Endodermal cell (in vitro differentiated cells): ENCODE measurements at regions not wholly inside any gene's neighbourhood (a gene's known extent, or its start where the extent isn't known, plus 50 kb on each side); places are given as distances from the start of the nearest gene placed in this dataset.

ENCODE experiments used
- DNase-seq: peaks from one replicate; pipeline ENCODE4 v3.0.0-alpha.2; 2017
- H3K27ac ChIP-seq: 2 replicates; pipeline ENCODE4 v1.5.1; 2013; ENCODE audit warnings: mild to moderate bottlenecking, low read depth, low read length, moderate library complexity
- H3K27me3 ChIP-seq: 2 replicates; pipeline ENCODE4 v1.6.1; 2013; ENCODE audit warnings: mild to moderate bottlenecking, low read length, moderate library complexity; ENCODE audit not compliant: insufficient read depth, control insufficient read depth, poor library complexity, severe bottlenecking
- H3K36me3 ChIP-seq: 2 replicates; pipeline ENCODE4 v1.7.0; 2013; ENCODE audit warnings: mild to moderate bottlenecking, low read length, moderate library complexity; ENCODE audit not compliant: control insufficient read depth, insufficient read depth
- H3K4me1 ChIP-seq: one replicate; pipeline ENCODE4 v1.7.0; 2013; ENCODE audit warnings: low read length; ENCODE audit not compliant: control insufficient read depth, insufficient read depth
- H3K4me3 ChIP-seq: 2 replicates; pipeline ENCODE4 v1.5.1; 2013; ENCODE audit warnings: mild to moderate bottlenecking, low read length, moderate library complexity
- H3K9ac ChIP-seq: 2 replicates; pipeline ENCODE4 v1.6.1; 2013; ENCODE audit warnings: mild to moderate bottlenecking, low read length, moderate library complexity; ENCODE audit not compliant: poor library complexity, severe bottlenecking; ENCODE audit errors: extremely low read depth
- H3K9me3 ChIP-seq: 2 replicates; pipeline ENCODE4 v1.6.1; 2013; ENCODE audit warnings: mild to moderate bottlenecking, low read length, moderate library complexity; ENCODE audit not compliant: control insufficient read depth
- H3K27ac Mint-ChIP-seq: 2 replicates; pipeline ENCODE4 v1.8.0; 2020; ENCODE audit warnings: mixed read lengths
- H3K27me3 Mint-ChIP-seq: 2 replicates; pipeline ENCODE4 v1.8.0; 2021; ENCODE audit warnings: mild to moderate bottlenecking, mixed read lengths; ENCODE audit not compliant: insufficient read depth
- H3K36me3 Mint-ChIP-seq: 2 replicates; pipeline ENCODE4 v1.8.0; 2020; ENCODE audit warnings: low read depth, mixed read lengths
- H3K4me1 Mint-ChIP-seq: 2 replicates; pipeline ENCODE4 v1.8.0; 2020; ENCODE audit warnings: mixed read lengths
- H3K4me3 Mint-ChIP-seq: 2 replicates; pipeline ENCODE4 v1.8.0; 2020; ENCODE audit warnings: mild to moderate bottlenecking, moderate library complexity, mixed read lengths
- H3K9me3 Mint-ChIP-seq: 2 replicates; pipeline ENCODE4 v1.8.0; 2020; ENCODE audit warnings: mild to moderate bottlenecking, mixed read lengths
- WGBS, 2 experiments: methylation state at CpG; one replicate each; pipeline versions ENCODE4 v1.1.5 to v1.1.7; 2013; ENCODE audit warnings: missing lambda C conversion rate in 2 of 2, mixed read lengths in 1 of 2; ENCODE audit not compliant: insufficient coverage in 1 of 2, insufficient read length in 1 of 2; 5-methylcytosine and 5-hydroxymethylcytosine counted together
- TF ChIP-seq, protein P1 (sequence below): fragments of 200-600 bp; sonication (generic); conservative IDR thresholded peaks from 2 replicates; pipeline ENCODE4 v1.5.0; 2021; ENCODE audit warnings: antibody characterized with exemption, mild to moderate bottlenecking

DNA sequence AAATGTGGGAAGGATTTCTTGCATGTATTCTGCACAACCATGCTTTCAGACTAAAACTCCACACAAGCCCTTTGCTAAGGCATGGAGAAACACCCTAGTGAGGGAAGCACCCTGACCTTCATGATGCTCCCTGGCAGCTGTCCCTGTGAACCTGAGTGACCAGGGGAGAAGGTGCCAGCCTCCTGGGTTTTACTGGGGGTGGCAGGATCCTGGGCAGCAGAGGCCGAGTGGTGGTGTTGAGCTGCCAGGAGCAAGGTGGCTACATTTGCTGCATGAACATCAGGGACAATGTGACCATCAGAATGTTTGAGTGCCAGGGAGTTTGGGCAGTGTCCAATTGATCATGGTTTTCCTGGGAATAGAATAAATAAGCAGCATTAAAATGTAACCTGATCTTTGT is 437.9 kb downstream of the TCERG1L start:
- TF ChIP-seq, protein P1, sequence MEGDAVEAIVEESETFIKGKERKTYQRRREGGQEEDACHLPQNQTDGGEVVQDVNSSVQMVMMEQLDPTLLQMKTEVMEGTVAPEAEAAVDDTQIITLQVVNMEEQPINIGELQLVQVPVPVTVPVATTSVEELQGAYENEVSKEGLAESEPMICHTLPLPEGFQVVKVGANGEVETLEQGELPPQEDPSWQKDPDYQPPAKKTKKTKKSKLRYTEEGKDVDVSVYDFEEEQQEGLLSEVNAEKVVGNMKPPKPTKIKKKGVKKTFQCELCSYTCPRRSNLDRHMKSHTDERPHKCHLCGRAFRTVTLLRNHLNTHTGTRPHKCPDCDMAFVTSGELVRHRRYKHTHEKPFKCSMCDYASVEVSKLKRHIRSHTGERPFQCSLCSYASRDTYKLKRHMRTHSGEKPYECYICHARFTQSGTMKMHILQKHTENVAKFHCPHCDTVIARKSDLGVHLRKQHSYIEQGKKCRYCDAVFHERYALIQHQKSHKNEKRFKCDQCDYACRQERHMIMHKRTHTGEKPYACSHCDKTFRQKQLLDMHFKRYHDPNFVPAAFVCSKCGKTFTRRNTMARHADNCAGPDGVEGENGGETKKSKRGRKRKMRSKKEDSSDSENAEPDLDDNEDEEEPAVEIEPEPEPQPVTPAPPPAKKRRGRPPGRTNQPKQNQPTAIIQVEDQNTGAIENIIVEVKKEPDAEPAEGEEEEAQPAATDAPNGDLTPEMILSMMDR = no peak
- no peak overlapping the region for H3K4me3 ChIP-seq
- H3K9me3 Mint-ChIP-seq = no peaks in the 10 kb centered on the region
- H3K4me1 Mint-ChIP-seq = no peaks in the 10 kb centered on the region
- WGBS, 2 experiments = 92% methylated on average over 1 of the region's 1 CpG; no CpG with 5 or more reads in 1 of the 2 experiments
- no peaks in the 10 kb centered on the region for H3K9me3 ChIP-seq
- no peak overlapping the region for H3K27ac ChIP-seq
- no peaks in the 10 kb centered on the region for H3K36me3 ChIP-seq
- H3K36me3 Mint-ChIP-seq = no peaks in the 10 kb centered on the region
- H3K27ac Mint-ChIP-seq = no peak overlapping the region
- peak; percentile 23 for DNase-seq
- H3K9ac ChIP-seq = no peak overlapping the region
- no peaks in the 10 kb centered on the region for H3K27me3 Mint-ChIP-seq
- H3K4me1 ChIP-seq = no peaks in the 10 kb centered on the region
- no peak overlapping the region for H3K4me3 Mint-ChIP-seq
- no peaks in the 10 kb centered on the region for H3K27me3 ChIP-seq

DNA sequence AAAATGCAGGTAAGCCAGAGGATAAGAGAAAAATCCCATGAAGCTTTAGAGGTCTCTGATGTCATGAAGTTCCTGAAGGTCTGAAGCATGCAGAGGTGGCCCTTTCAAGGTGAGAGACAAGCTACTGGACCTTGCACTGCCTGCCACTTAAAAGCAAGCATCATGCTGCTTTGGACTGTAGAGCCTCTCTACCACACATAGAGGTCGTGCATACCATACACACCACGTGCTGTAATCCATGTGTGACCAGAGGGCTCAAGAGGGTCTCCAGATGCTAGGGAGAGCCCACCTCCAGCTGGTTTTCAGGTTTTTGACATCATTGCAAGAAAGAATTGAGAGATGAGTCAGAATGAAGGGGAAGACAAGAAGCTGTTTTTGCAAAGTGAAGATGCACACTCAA is 436.4 kb downstream of the TCERG1L start:
- H3K36me3 ChIP-seq = no peaks in the 10 kb centered on the region
- no peak overlapping the region for H3K4me3 ChIP-seq
- Mint-ChIP-seq H3K4me3 (no peak overlapping the region), H3K27ac (no peak overlapping the region), H3K27me3 (no peaks in the 10 kb centered on the region), H3K9me3 (no peaks in the 10 kb centered on the region), H3K36me3 (no peaks in the 10 kb centered on the region), H3K4me1 (no peaks in the 10 kb centered on the region)
- H3K9me3 ChIP-seq = no peaks in the 10 kb centered on the region
- H3K27ac ChIP-seq = no peak overlapping the region
- H3K27me3 ChIP-seq = no peaks in the 10 kb centered on the region
- TF ChIP-seq, protein P1 = no peak
- WGBS, 2 experiments = 94 to 100% methylated on average over 1 to 2 of the region's 2 CpGs
- no peak overlapping the region for H3K9ac ChIP-seq
- DNase-seq = peak; percentile 28
- no peaks in the 10 kb centered on the region for H3K4me1 ChIP-seq

DNA sequence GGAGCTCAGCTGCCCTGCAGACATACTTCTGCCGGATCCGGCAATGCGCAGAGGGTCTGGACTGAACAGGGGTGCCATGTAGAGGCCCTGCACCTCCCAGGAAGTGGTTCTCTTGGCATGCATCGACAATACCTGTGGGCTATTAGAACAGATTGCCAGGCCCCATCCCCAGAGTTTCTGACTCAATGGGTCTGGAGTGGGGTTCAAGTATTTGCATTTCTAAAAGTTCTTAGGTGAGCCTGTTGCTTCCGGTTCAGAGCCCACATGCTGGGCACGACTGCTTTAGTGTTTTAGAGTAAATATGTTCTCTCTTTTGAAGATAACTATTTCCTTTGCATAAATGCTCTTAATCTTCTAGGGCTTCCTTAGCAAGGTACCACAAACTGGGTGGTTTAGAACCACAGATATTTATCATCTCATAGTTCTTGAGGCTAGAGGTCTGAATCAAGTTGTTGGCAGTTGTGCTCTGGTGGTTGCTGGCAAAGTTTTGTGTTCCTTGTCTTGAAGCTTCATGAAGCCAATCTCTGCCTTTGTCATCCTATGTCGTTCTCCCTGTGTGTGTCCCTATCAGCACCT is 435.5 kb downstream of the TCERG1L start:
- Mint-ChIP-seq H3K27ac (no peak overlapping the region), H3K4me3 (no peak overlapping the region)

More for the DNA sequence above, 435.5 kb downstream of the TCERG1L start:
- Histone ChIP-seq H3K9me3 (no peaks in the 10 kb centered on the region), H3K9ac (no peak overlapping the region), H3K27ac (no peak overlapping the region), H3K4me3 (no peak overlapping the region), H3K27me3 (no peaks in the 10 kb centered on the region), H3K36me3 (no peaks in the 10 kb centered on the region), H3K4me1 (no peaks in the 10 kb centered on the region)
- H3K27me3 Mint-ChIP-seq = no peaks in the 10 kb centered on the region
- no peaks in the 10 kb centered on the region for H3K36me3 Mint-ChIP-seq
- H3K4me1 Mint-ChIP-seq = no peaks in the 10 kb centered on the region
- TF ChIP-seq, protein P1 = no peak
- DNase-seq = peak; percentile 10
- no peaks in the 10 kb centered on the region for H3K9me3 Mint-ChIP-seq
- WGBS, 2 experiments = 81 to 100% methylated on average over 3 to 7 of the region's 7 CpGs
